ENCODE measurements at regions not wholly inside any gene's neighbourhood (a gene's known extent, or its start where the extent isn't known, plus 50 kb on each side); places are given as distances from the start of the nearest gene placed in this dataset.

GRCh38 chr16:85194307-85195270 lies 82.3 kb upstream of the CIBAR2 start:
- TF ChIP-seq POLR2A (IDR thresholded peaks at IDR 0.05) (no peak), CTCF (IDR thresholded peaks at IDR 0.05) (no peak)

Data from uterus (tissue), 2 donors.